ENCODE measurements at regions not wholly inside any gene's neighbourhood (a gene's known extent, or its start where the extent isn't known, plus 50 kb on each side); places are given as distances from the start of the nearest gene placed in this dataset.
"Not testable (repeated sequence)": the region's sequence is repeated elsewhere in the genome, so short reads cannot be mapped to it uniquely, and the experiment has no call there.

GRCh38 chr13:18948664-18949488, 232.7 kb downstream of the TUBA3C start:
- no peak overlapping the region for H3K4me3 ChIP-seq (ENCODE audit: low read length)
- intact Hi-C loops (cut with DNase I), result no loop called here
- WGBS, result 81% methylated on average over 19 of the region's 19 CpGs
- DNase-seq (peak in 1 of 3 donors; percentile 40), ATAC-seq (no peak)
- no peaks in the 10 kb centered on the region for H3K4me1 ChIP-seq (ENCODE audit: control insufficient read depth, insufficient read depth, low read length)
- no peak overlapping the region for H3K27ac ChIP-seq (ENCODE audit: low read length)
- no peaks in the 10 kb centered on the region for H3K9me3 ChIP-seq (ENCODE audit: control insufficient read depth, low read length)
- no peaks in the 10 kb centered on the region for H3K27me3 ChIP-seq (ENCODE audit: control insufficient read depth, insufficient read depth)

GRCh38 chr13:18948012-18948663, 233.5 kb downstream of the TUBA3C start:
- intact Hi-C loops (cut with DNase I), result no loop called here
- 55% methylated on average over 5 of the region's 5 CpGs for WGBS
- Histone ChIP-seq H3K27me3 (ENCODE audit: control insufficient read depth, insufficient read depth) (no peaks in the 10 kb centered on the region), H3K4me3 (ENCODE audit: low read length) (no peak overlapping the region), H3K9me3 (ENCODE audit: control insufficient read depth, low read length) (no peaks in the 10 kb centered on the region), H3K4me1 (ENCODE audit: control insufficient read depth, insufficient read depth, low read length) (no peaks in the 10 kb centered on the region), H3K27ac (ENCODE audit: low read length) (no peak overlapping the region)
- ATAC-seq (no peak), DNase-seq (peak in 1 of 3 donors; percentile 37)

- ATAC-seq, result no peak
- Histone ChIP-seq H3K4me1 (ENCODE audit: control insufficient read depth, insufficient read depth, low read length) (no peaks in the 10 kb centered on the region), H3K27ac (ENCODE audit: low read length) (no peak overlapping the region), H3K4me3 (ENCODE audit: low read length) (no peak overlapping the region), H3K9me3 (ENCODE audit: control insufficient read depth, low read length) (no peaks in the 10 kb centered on the region), H3K27me3 (ENCODE audit: control insufficient read depth, insufficient read depth) (no peaks in the 10 kb centered on the region)
- 85% methylated on average over 3 of the region's 3 CpGs for WGBS
- peak in 1 of 3 donors; percentile 10 for DNase-seq
- intact Hi-C loops (cut with DNase I), result no loop called here
Observed at GRCh38 chr13:18947376-18947977, 234.1 kb downstream of the TUBA3C start.

- H3K4me3 ChIP-seq (ENCODE audit: low read length), result no peak overlapping the region
- DNase-seq, result peak in 1 of 3 donors; percentile 23
- no peak for ATAC-seq
- H3K27me3 ChIP-seq (ENCODE audit: control insufficient read depth, insufficient read depth), result no peaks in the 10 kb centered on the region
- H3K27ac ChIP-seq (ENCODE audit: low read length), result no peak overlapping the region
- 48% methylated on average over 7 of the region's 7 CpGs for WGBS
- intact Hi-C loops (cut with DNase I), result no loop called here
- no peaks in the 10 kb centered on the region for H3K4me1 ChIP-seq (ENCODE audit: control insufficient read depth, insufficient read depth, low read length)
- H3K9me3 ChIP-seq (ENCODE audit: control insufficient read depth, low read length), result no peaks in the 10 kb centered on the region
Observed at GRCh38 chr13:18946738-18947137, 234.9 kb downstream of the TUBA3C start.

GRCh38 chr13:18944501-18945068, 237.0 kb downstream of the TUBA3C start:
- H3K4me1 ChIP-seq (ENCODE audit: control insufficient read depth, insufficient read depth, low read length), result no peaks in the 10 kb centered on the region
- intact Hi-C loops (cut with DNase I), result no loop called here
- peak in 1 of 2 donors; percentile 22 for ATAC-seq
- DNase-seq, result peak in 2 of 3 donors; percentile 49 to 54
- H3K9me3 ChIP-seq (ENCODE audit: control insufficient read depth, low read length), result no peaks in the 10 kb centered on the region
- H3K27me3 ChIP-seq (ENCODE audit: control insufficient read depth, insufficient read depth), result no peaks in the 10 kb centered on the region
- H3K4me3 ChIP-seq (ENCODE audit: low read length), result no peak overlapping the region
- H3K27ac ChIP-seq (ENCODE audit: low read length), result no peak overlapping the region
- 85% methylated on average over 29 of the region's 29 CpGs for WGBS

- DNase-seq, result peak in 1 of 3 donors; percentile 56
- intact Hi-C loops (cut with DNase I), result no loop called here
- ATAC-seq, result peak in 1 of 2 donors; percentile 22
- no peak overlapping the region for H3K4me3 ChIP-seq (ENCODE audit: low read length)
- H3K9me3 ChIP-seq (ENCODE audit: control insufficient read depth, low read length), result no peaks in the 10 kb centered on the region
- no peaks in the 10 kb centered on the region for H3K27me3 ChIP-seq (ENCODE audit: control insufficient read depth, insufficient read depth)
- WGBS, result 87% methylated on average over 47 of the region's 47 CpGs
- no peaks in the 10 kb centered on the region for H3K4me1 ChIP-seq (ENCODE audit: control insufficient read depth, insufficient read depth, low read length)
- H3K27ac ChIP-seq (ENCODE audit: low read length), result no peak overlapping the region
Observed at GRCh38 chr13:18943721-18944391, 237.8 kb downstream of the TUBA3C start.

GRCh38 chr13:18943273-18943672, 238.4 kb downstream of the TUBA3C start:
- WGBS, result 88% methylated on average over 22 of the region's 22 CpGs

GRCh38 chr13:18936104-18936503, 245.5 kb downstream of the TUBA3C start:
- ATAC-seq, result no peak
- no peaks in the 10 kb centered on the region for H3K9me3 ChIP-seq (ENCODE audit: control insufficient read depth, low read length)

More at GRCh38 chr13:18943273-18943672, 238.4 kb downstream of the TUBA3C start:
- ATAC-seq, result no peak
- intact Hi-C loops (cut with DNase I), result no loop called here
- H3K9me3 ChIP-seq (ENCODE audit: control insufficient read depth, low read length), result no peaks in the 10 kb centered on the region
- H3K27me3 ChIP-seq (ENCODE audit: control insufficient read depth, insufficient read depth), result no peaks in the 10 kb centered on the region
- no peak overlapping the region for H3K4me3 ChIP-seq (ENCODE audit: low read length)
- DNase-seq, result peak in 1 of 3 donors; percentile 44
- H3K4me1 ChIP-seq (ENCODE audit: control insufficient read depth, insufficient read depth, low read length), result no peaks in the 10 kb centered on the region
- no peak overlapping the region for H3K27ac ChIP-seq (ENCODE audit: low read length)

GRCh38 chr13:18921063-18921462, 260.6 kb downstream of the TUBA3C start:
- intact Hi-C loops (cut with DNase I), result no loop called here
- ATAC-seq, result no peak
- no peak for DNase-seq
- no peaks in the 10 kb centered on the region for H3K9me3 ChIP-seq (ENCODE audit: control insufficient read depth, low read length)
- WGBS, result 41% methylated on average over 4 of the region's 4 CpGs
- H3K4me3 ChIP-seq (ENCODE audit: low read length), result no peak overlapping the region
- no peaks in the 10 kb centered on the region for H3K4me1 ChIP-seq (ENCODE audit: control insufficient read depth, insufficient read depth, low read length)
- no peaks in the 10 kb centered on the region for H3K27me3 ChIP-seq (ENCODE audit: control insufficient read depth, insufficient read depth)
- no peak overlapping the region for H3K27ac ChIP-seq (ENCODE audit: low read length)

More at GRCh38 chr13:18936104-18936503, 245.5 kb downstream of the TUBA3C start:
- DNase-seq, result no peak
- no peaks in the 10 kb centered on the region for H3K4me1 ChIP-seq (ENCODE audit: control insufficient read depth, insufficient read depth, low read length)
- intact Hi-C loops (cut with DNase I), result no loop called here
- no peaks in the 10 kb centered on the region for H3K27me3 ChIP-seq (ENCODE audit: control insufficient read depth, insufficient read depth)
- no peak overlapping the region for H3K27ac ChIP-seq (ENCODE audit: low read length)
- no peak overlapping the region for H3K4me3 ChIP-seq (ENCODE audit: low read length)
- WGBS, result 50% methylated on average over 3 of the region's 3 CpGs

GRCh38 chr13:18905096-18905495, 276.5 kb downstream of the TUBA3C start:
- intact Hi-C loops (cut with DNase I); ATAC-seq; H3K4me3 ChIP-seq (ENCODE audit: low read length); H3K9me3 ChIP-seq (ENCODE audit: control insufficient read depth, low read length); H3K27me3 ChIP-seq (ENCODE audit: control insufficient read depth, insufficient read depth); H3K4me1 ChIP-seq (ENCODE audit: control insufficient read depth, insufficient read depth, low read length); DNase-seq; H3K27ac ChIP-seq (ENCODE audit: low read length): not testable (repeated sequence)
- 61% methylated on average over 12 of the region's 12 CpGs for WGBS
